DOHH2 (cell line): ENCODE measurements at regions not wholly inside any gene's neighbourhood (a gene's known extent, or its start where the extent isn't known, plus 50 kb on each side); places are given as distances from the start of the nearest gene placed in this dataset.

ENCODE experiments used
- H3F3A ChIP-seq: fragments of 200-600 bp; sonication (generic), shearing (Covaris generic); 2 replicates; pipeline ENCODE4 v1.6.0; 2016; ENCODE audit warnings: antibody characterized with exemption, mild to moderate bottlenecking; ENCODE audit not compliant: control insufficient read depth, insufficient read depth
- H3K27ac ChIP-seq: fragments of 200-600 bp; sonication (generic); 2 replicates; pipeline ENCODE4 v1.5.1; 2014; ENCODE audit warnings: low read depth, mild to moderate bottlenecking, low read length, moderate library complexity
- H3K27me3 ChIP-seq: fragments of 200-600 bp; sonication (generic); 2 replicates; pipeline ENCODE4 v1.6.1; 2014; ENCODE audit warnings: mild to moderate bottlenecking, low read length, mixed read lengths; ENCODE audit not compliant: control insufficient read depth
- H3K36me3 ChIP-seq: fragments of 200-600 bp; sonication (generic); 2 replicates; pipeline ENCODE4 v1.6.1; 2014; ENCODE audit warnings: mild to moderate bottlenecking, low read length, moderate library complexity, mixed read lengths; ENCODE audit not compliant: control insufficient read depth
- H3K4me1 ChIP-seq: fragments of 200-600 bp; sonication (generic); 2 replicates; pipeline ENCODE4 v1.6.1; 2014; ENCODE audit warnings: mild to moderate bottlenecking, low read length, mixed read lengths; ENCODE audit not compliant: control insufficient read depth
- H3K4me2 ChIP-seq: fragments of 200-600 bp; sonication (generic); 2 replicates; pipeline ENCODE4 v1.6.0; 2014; ENCODE audit warnings: mild to moderate bottlenecking, low read length, moderate library complexity
- H3K4me3 ChIP-seq: fragments of 200-600 bp; sonication (generic); 2 replicates; pipeline ENCODE4 v1.5.1; 2014; ENCODE audit warnings: mild to moderate bottlenecking, low read length, mixed read lengths
- H3K79me2 ChIP-seq: fragments of 200-600 bp; sonication (generic); 2 replicates; pipeline ENCODE4 v1.6.1; 2014; ENCODE audit warnings: mild to moderate bottlenecking, low read length, mixed read lengths; ENCODE audit not compliant: control insufficient read depth
- H3K9me2 ChIP-seq: fragments of 200-600 bp; sonication (generic); replicated peaks from 2 replicates; pipeline ENCODE4 v1.6.1; 2014; ENCODE audit warnings: mild to moderate bottlenecking, low read length, mixed read lengths; ENCODE audit not compliant: control insufficient read depth
- H3K9me3 ChIP-seq: fragments of 200-600 bp; sonication (generic); 2 replicates; pipeline ENCODE4 v1.6.1; 2014; ENCODE audit warnings: antibody characterized with exemption, low read length, mixed read lengths; ENCODE audit not compliant: control insufficient read depth, insufficient read depth
- H4K20me1 ChIP-seq: fragments of 200-600 bp; sonication (generic); 2 replicates; pipeline ENCODE4 v1.6.0; 2014; ENCODE audit warnings: low read depth, mild to moderate bottlenecking, antibody characterized with exemption, low read length, moderate library complexity; ENCODE audit not compliant: control insufficient read depth, insufficient read depth
- EZH2phosphoT487 ChIP-seq: fragments of 200-600 bp; sonication (generic); IDR thresholded peaks from 2 replicates; pipeline ENCODE4 v1.6.1; 2017; ENCODE audit warnings: borderline replicate concordance, mild to moderate bottlenecking, antibody characterized with exemption, low read length, moderate library complexity, mixed read lengths
- TF ChIP-seq, protein P1 (sequence below): fragments of 200-600 bp; sonication (generic); IDR thresholded peaks from one replicate; pipeline ENCODE4 v1.5.1; 2014; ENCODE audit warnings: antibody characterized with exemption, mild to moderate bottlenecking, low read depth, low read length; ENCODE audit not compliant: poor library complexity, severe bottlenecking

DNA sequence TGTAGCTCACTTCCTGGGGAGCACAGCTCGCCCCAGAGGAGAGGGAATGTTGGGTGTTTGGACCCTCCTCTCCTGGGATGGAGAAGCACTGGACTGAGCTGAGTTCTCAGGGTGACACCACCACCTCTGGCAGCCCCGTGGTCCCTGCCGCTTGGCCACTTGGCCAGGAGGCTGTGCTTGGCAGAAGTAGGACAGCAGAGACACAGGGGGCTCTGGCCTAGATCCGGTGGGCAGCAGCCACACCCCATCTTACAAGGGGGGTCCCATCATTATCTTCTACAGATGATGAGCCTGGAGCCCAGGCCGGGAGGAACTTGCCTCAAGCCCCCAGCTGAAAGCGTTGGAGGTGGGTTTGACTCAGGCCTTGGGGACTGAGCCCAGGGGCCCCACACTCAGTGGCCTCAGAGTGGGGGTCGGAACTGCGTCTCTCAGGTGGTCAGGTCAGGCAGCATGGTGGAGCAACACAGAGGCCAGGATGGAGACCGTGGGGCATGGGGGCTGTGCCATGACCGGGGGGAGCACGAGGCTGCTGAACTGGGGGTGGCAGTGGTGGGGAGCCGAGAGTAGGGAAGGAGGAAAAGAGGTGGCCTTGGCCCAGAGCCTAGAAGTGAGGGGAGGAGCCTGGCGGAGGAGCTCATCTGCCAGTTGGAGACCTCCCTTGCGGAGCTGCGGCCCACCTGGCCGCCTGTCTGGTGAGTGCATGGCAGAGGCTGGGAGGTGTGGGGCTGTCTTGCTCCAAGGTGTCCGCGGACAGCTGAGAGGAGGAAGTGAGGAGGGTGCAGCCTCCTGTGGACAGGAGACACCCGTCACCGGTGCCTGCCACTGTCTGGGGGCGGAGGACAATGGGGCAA is 63.6 kb upstream of the HDAC4 start:
- no peaks in the 10 kb centered on the region for H3K9me3 ChIP-seq
- H3K27ac ChIP-seq: no peak overlapping the region
- no peak overlapping the region for H3K4me3 ChIP-seq
- no peaks in the 10 kb centered on the region for H3K9me2 ChIP-seq
- H3K79me2 ChIP-seq: no peaks in the 10 kb centered on the region
- no peaks in the 10 kb centered on the region for H3K27me3 ChIP-seq
- no peaks in the 10 kb centered on the region for H4K20me1 ChIP-seq
- TF ChIP-seq, protein P1, sequence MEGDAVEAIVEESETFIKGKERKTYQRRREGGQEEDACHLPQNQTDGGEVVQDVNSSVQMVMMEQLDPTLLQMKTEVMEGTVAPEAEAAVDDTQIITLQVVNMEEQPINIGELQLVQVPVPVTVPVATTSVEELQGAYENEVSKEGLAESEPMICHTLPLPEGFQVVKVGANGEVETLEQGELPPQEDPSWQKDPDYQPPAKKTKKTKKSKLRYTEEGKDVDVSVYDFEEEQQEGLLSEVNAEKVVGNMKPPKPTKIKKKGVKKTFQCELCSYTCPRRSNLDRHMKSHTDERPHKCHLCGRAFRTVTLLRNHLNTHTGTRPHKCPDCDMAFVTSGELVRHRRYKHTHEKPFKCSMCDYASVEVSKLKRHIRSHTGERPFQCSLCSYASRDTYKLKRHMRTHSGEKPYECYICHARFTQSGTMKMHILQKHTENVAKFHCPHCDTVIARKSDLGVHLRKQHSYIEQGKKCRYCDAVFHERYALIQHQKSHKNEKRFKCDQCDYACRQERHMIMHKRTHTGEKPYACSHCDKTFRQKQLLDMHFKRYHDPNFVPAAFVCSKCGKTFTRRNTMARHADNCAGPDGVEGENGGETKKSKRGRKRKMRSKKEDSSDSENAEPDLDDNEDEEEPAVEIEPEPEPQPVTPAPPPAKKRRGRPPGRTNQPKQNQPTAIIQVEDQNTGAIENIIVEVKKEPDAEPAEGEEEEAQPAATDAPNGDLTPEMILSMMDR: no peak
- TF ChIP-seq EZH2phosphoT487: no peak
- no peaks in the 10 kb centered on the region for H3K4me1 ChIP-seq
- H3K4me2 ChIP-seq: no peak overlapping the region
- no peaks in the 10 kb centered on the region for H3K36me3 ChIP-seq
- H3F3A ChIP-seq: no peaks in the 10 kb centered on the region

DNA sequence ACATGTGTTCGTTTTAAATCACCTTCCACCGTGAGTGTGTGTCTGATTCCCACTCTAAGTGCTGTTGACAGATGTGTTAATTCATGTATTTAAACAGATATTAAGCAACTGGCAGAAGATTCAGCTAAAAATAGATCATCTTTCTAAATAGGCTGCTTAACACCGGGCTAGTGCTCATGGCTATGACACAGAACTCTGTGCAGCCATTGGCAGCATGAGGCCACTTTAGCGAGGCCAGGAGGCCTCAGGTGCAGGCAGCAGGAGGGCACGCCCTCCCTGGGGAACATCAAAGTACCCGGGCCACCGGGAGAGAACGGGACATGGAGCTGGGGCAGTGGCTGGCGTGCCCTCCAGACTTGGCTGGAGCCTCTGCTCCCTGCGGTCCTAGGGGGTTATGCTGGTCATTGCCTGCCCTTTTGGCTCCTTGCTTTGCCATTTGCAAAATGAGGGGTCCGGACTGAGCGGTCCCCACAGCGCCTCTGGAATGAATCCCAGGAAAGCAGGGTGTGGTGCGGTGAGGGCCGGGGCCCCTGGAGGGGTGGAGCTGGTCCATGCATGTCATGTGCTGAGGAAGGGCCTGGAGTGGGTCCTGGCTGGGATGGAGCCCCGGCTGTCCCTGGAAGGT is 62.8 kb upstream of the HDAC4 start:
- Histone ChIP-seq H3K79me2 (no peaks in the 10 kb centered on the region), H3K9me2 (no peaks in the 10 kb centered on the region), H3K36me3 (no peaks in the 10 kb centered on the region), H3K4me1 (no peaks in the 10 kb centered on the region), H4K20me1 (no peaks in the 10 kb centered on the region), H3K9me3 (no peaks in the 10 kb centered on the region), H3K4me3 (no peak overlapping the region), H3K4me2 (no peak overlapping the region), H3F3A (no peaks in the 10 kb centered on the region), H3K27ac (no peak overlapping the region), H3K27me3 (no peaks in the 10 kb centered on the region)
- TF ChIP-seq, protein P1: no peak
- TF ChIP-seq EZH2phosphoT487: no peak

DNA sequence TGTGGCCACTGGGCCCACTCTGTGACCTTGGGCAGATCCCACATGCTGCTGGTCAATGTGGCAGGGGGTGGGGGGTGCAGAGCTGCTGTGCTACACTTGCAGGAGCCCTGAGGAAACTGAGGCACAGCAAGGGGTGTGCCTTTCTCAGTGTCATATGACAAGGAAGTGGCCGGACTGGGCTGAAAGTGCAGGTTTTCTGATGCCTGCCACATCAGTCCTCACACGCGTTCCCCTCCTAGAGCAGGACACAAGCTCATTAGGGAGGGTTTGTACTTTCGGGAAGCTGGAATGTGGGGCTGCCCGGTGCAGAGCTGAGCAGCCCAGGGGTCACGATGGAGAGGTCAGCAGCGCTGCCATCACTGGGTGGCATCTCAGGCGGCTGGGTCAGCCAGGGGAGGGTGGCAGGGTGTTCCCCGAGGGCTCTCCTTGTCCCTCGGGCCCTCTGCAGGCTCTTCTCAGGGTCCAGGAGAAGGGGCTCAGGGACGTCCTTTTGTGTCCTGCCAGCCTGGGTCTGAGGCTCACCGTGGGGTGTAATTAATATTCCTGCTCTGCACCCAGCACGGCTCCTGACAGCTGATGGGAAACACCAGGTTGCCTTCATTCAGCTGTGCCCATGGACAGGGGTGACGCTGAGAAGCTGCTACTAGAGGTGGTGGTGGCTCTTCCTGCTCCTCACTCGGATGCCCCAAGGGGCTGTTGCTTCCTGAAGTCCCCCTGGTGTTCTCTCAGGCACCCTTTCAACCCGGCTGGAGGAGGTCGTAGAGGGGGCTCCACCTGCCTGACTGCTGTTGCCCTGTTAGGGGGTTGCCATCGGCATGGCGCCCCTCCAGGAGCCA is 62.1 kb upstream of the HDAC4 start:
- Histone ChIP-seq H4K20me1 (no peaks in the 10 kb centered on the region), H3K4me2 (no peak overlapping the region), H3K36me3 (no peaks in the 10 kb centered on the region), H3F3A (no peaks in the 10 kb centered on the region), H3K9me3 (no peaks in the 10 kb centered on the region), H3K4me1 (no peaks in the 10 kb centered on the region), H3K27ac (no peak overlapping the region), H3K9me2 (no peaks in the 10 kb centered on the region), H3K79me2 (no peaks in the 10 kb centered on the region), H3K27me3 (no peaks in the 10 kb centered on the region), H3K4me3 (no peak overlapping the region)
- no peak for TF ChIP-seq EZH2phosphoT487
- TF ChIP-seq, protein P1: no peak
